GM19438 (cell line): ENCODE measurements at regions not wholly inside any gene's neighbourhood (a gene's known extent, or its start where the extent isn't known, plus 50 kb on each side); places are given as distances from the start of the nearest gene placed in this dataset.
"Not testable (repeated sequence)": the region's sequence is repeated elsewhere in the genome, so short reads cannot be mapped to it uniquely, and the experiment has no call there.

Experiments used
- ATAC-seq: cut with Tn5 transposase; IDR thresholded peaks from one replicate; pipeline ENCODE4 v1.9.1; 2021; ENCODE audit warnings: low read depth; ENCODE audit not compliant: unreplicated experiment

DNA sequence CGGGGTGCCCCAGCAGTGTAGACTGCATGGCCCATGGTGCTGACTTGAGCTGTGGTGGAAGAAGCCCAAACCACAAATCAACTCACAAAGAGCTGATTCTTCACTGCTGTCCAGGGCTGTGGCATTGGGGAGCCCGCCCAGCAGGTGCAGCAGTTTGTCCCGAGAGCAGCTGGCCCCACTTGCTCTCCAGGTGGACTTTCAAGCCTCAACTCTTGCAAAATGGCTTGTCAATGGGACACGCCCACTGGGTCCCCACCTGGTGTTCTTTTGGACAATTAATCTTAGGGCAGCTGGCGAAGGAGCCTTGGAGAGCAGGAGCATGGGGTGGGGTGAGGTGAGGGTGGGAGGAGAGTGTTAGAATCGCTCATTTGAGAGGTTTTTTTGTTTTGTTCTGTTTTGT lies 117.9 kb downstream of the MYCN start:
- ATAC-seq, result no peak

DNA sequence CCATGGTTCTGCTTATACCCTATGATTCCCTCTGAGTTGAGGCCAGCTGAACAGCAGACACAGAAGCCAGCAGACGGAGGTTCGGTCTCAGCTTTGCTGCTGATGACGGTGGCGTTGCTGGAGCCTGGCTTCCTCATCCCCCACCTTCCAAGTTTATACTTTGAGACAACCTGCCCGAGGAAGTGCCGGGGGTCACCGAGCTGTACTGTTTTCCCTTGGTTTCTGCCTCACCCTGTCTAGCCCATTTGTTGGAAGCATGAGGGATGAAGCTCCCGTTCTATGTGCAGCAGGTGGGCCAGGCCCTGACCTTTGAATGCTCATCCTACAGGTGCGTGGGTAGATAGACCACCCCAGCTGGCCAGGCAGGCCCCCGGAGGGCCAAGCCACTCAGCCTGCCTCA lies 117.3 kb downstream of the MYCN start:
- no peak for ATAC-seq

DNA sequence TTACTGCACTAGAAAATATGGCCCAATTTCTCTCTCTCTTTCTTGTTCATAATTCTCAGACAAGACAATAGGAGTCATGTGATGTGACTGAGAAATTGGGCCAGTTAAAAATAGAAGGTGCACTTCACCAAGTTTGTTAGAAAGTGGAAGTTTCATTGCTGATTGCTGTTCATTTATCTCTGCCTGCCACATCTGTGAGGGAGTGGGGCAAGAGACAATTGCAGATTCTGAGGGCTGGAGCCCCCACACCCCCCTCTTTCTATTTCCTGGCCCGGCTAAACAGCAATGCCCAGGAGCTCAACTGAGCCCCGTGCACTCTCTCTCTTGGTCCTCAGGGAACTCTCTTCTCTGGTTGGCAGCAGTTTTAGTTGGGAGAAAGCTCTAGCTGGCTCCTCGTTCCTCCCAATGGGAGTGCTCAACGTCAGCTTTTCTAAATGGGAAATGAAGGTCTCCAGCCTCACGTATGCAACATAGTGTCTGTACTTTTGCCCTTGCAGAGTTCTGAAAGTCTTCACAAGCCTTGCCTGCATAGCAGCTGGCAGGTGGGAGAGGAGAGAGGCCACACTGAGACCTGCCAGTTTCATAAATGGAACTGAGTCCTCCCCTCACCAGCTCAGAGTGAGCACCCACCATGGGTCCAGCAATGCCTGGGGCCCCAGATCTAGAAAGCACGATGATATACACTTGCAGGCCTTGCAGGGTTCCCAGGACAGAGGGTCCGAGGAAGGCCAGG lies 115.7 kb downstream of the MYCN start:
- peak; percentile 91 for ATAC-seq

DNA sequence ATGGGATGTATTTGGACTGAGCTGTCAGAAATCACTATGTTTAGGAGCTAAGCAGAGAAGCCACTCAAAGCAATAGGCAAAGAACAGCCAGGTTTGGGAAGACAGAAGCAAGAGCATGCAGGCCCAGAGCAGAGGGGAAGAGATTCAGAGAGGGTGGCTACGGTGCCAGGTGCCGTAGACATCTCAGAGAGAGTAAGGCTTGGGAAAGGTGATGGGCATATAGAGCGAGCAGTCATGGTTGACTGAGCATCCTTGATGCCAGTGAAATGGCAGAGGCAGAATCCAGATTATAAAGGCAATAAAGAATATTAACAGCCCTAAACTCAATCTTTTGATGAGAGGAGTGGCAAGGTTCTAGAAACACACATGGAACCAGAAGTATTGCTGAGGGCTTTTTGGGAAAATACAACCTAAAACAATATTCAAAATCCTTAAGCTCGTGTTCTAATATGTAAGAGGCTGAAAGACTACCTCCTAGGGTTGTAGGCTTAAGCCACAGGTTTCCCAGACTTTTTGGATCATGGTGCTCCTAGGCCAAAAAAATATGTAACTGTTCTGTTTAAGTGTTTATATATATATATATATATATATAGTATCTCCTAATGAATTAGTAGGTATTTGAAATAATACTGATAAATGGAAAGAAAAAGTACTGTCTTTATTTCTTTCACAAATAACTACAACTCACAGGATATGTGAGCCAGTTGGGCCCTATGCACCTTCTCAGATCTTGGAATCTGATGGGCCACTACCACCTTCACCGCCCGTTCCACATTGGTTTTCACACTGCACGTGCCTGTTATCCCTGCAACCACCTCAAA lies 113.3 kb downstream of the MYCN start:
- no peak for ATAC-seq

DNA sequence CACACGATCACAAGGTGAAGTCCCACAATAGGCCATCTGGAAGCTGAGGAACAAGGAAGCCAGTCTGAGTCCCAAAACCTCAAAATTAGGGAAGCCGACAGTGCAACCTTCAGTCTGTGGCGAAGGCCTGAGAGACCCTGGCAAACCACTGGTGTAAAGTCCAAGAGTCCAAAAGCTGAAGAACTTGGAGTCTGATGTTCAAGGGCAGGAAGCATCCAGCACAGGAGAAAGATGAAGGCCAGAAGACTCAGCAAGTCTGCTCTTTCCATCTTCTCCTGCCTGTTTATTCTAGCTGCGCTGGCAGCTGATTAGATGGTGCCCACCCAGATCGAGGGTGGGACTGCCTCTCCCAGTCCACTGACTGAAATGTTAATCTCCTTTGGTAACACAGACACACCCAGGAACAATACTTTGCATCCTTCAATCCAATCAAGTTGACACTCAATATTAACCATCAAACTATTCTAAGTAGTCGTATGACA lies 112.3 kb downstream of the MYCN start:
- ATAC-seq, result not testable (repeated sequence)

DNA sequence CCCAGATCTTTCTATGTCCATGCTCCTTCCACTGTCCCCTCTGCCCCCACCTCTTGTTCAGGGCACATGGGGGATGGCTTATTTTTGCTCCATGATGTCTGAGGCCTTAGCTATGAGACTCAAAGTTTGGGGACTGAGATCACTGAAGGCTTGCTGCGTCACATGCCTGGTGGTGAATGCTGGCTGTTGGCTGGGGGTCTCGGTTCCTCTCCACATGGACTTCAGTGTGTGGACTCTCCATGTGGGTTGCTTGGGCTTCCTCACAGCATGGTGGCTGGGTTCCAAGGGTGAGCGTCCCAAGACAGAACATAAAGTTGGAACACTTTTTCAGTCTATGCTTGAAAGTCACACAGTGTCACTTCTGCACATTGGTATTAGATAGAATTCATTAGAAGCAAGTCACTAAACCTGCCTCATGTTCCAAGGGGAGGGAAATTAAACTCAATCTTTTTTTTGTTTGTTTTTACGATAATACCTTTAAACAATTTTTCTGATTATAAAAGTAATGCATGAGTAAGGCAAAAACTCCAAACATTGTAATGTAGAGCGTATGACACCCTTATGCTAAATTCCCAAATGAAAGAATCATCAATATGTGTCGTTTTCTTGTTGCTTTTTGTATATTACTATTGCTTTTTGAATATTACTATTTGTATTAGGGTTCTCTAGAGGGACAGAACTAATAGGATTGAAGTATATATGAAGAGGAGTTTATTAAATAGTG lies 111.7 kb downstream of the MYCN start:
- no peak for ATAC-seq

DNA sequence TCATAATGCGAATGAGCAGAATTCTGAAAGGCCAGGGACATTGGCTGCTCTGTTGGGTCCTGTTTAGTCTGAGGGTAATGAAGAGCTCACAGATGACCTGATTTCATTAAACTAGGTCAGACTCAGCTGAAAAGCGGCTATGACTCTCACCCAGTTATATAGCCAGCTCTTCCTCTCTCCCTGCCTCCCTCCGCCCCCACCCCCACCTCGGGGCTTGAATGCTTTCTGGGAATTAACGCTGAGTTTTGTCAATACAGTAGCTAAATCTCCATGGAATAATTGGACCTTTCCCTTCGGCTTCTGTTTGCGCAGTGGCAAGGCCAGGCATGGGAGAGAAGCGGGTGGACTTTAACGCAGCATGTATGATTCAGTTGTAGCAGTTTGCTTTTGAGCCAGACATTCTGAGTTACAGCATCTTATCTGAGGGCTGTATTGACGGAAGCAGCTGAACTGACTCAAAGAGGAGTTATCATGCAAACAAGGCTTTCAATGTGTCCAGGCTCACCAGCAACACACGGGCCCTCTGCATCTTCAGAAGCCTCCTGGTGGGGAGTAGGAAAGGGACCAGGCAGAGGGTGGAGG lies 110.6 kb downstream of the MYCN start:
- no peak for ATAC-seq

DNA sequence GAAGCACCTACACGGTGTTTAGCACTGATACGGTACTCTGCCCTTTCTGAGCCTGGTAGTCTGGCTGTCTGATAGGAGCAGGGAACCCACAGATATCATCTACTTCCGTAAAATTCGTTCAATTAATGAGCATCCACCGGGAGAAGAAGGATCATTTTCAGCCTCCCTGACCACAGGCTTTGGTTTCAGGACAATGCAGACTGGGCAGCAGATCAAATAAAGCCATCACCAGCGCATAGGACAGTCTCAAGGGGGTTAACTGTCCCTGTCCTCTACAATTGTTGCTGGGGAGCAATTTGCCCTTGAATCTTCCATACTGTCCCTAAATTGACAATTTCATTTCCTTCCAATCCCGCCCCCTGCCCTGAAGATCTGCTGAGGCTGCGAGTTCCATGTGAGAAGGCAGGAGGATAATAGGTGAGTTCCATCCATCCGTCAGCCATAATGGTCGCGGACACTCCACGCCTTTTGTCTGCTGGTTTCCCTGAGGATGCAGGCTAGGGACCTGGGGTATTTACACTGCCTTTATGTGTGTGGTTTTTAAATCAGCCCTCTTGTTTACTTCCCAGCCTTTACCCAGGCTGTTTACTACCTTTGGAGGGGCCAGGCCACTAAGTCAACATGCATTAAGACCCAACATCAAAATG lies 110.0 kb downstream of the MYCN start:
- no peak for ATAC-seq

DNA sequence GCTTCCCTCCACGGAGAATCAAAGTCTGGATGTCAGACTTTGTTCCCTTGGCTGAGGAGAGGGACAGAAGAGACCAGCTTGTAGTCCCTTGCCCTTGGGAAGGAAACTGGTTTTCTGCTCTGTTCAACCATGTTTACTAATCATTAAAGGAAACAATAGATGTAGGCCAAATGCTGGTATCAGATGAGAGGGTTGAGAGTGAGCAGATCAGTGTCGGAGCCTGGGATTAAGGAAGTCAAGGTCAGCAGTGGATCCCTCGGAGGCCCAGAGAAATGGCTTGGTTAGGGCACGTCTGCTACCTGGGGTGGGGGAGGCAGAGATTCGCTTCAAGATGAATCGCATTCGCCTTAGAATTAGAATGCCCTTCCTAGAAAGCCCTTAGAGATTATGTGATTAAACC lies 109.1 kb downstream of the MYCN start:
- no peak for ATAC-seq

DNA sequence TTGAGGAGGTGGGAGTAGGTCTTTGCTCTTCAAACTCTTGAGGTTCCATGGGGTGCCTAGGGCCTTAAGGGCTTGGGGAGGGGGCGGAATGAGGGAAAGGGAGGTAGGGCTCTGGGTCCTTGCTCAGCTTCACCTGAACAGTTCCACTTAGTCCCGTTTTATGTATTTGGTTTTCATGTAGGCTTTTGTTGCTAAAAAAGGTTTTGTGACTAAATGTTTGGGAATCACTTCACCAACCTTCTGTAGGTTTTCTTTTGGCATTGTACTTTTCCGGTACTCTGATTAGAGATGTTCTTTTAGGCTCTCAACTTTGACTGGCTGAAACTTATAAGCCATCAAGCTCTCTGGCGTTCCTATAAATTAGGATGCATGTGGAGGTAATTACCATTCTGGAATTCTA lies 108.1 kb downstream of the MYCN start:
- ATAC-seq, result no peak

DNA sequence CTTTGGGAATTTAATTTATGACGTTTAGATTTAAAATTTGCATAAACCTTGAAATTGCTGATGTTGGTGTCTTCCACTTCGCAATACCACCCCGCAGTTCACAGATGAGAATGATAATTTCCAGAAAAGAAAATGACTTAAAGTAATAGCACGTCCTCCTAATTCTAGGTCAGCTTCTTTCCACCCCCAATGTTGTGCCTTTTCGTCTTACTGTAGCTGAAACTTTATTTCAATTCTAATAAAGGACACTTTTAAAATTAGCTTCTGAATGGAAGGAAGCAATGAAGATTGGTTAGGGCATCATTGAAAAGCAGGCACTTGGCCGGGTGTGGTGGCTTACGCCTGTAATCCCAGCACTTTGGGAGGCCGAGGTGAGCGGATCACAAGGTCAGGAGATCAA lies 107.4 kb downstream of the MYCN start:
- ATAC-seq, result no peak

DNA sequence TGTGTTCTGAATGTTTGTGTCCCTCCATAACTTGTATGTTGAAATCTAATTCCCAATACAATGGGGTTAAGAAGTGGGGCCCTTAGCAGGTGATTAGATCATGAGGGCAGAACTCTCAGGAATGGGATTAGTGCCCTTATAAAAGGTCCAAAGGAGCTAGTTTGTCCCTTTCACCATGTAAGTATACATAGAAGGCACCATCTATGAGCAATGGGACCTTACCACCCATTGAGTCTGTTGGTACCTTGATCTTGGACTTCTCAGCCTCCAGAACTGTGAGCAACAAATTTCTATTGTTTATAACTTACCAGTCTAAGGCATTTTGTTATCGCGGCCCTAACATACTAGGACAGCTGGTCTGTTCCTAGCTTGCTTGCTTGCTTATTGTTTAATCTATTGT lies 106.3 kb downstream of the MYCN start:
- ATAC-seq, result no peak

DNA sequence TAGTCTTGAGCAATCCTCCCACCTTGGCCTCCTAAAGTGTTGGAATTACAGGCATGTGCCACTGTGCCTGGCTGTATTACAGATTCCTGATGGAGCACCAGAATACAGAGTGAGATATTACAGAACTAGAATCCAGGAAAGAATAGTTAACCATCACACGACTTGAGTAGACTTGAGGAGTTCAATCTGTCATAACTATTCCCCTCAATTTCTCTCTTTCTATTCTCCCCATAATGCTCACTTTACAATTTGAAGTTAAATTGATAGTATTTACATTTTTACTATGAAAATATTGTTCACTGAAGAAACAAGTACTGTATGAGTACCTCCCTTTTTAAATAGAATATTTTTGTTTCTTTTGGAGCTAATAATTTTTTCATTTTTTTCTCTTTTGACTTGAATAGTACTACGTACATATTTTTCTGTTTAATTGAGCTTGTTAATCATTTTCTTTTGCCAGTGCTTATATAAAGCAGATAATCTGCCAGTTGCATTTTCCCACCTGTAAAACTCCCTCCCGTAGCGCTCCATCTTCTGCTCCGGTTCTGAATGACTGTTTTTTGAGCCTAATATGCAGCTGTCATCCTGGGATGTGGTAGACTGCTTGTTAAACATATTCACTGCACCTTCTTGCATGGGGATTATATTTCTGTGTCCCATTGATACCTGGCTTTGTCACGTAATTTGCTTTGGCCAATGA lies 105.5 kb downstream of the MYCN start:
- ATAC-seq, result no peak

DNA sequence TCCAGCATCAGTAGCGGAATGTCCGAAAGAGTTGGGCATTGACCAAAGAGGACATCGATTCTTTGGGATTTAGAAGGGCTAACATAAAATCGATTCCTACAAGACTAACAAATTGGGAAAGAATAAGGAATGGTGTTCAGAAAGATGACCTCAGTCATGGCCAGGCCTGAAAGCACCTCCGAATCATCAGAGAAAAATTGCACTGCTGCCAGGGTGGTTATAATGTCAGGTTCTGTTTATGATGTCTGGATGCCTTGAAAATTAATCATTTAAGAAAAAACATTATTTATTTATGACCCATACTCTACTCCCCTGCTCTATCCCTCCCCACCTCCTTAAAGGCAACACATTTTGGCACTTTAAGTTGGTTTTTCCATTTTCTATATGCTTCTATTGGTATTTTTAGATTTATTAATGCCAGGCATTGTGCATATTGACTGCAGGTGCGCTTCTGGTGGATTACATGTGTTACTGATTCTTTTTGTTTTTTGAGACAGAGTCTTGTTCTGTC lies 104.7 kb downstream of the MYCN start:
- no peak for ATAC-seq

DNA sequence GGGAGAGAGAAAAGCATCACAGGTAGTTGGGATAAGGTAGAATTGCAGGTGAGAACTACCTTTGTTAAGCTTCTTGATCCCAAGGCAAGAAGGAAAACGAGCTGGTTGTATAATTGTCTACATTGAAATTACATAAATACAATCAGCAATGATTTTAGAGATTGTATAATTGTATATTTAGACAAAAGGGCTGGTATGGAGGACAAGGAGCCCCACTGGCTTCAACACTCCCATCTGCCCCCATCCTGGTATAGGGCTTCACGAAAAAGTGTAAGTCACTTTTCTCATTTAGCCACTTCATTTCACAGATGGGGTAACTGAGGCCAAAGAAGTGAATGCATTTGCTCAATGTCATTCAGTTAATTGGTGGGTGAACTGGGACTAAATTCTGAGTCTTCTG lies 103.3 kb downstream of the MYCN start:
- no peak for ATAC-seq

DNA sequence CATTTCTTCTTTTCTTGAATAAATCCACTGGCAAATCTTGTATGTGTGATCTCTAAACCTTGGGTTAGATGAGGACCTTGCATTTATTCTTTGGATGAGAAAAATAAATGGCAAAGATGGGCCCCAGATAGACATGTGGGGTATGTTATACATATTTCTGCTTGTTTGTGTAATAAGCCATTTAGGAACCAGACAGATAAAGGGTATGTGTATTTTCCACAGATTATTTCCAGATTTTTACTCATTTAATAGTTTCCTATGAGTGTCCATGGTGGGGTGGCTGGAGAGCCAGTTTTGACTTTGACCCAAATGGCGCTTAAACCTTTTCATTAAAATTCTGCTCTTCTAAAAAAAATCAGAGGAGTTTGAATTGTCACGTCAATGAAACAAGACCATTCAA lies 102.8 kb downstream of the MYCN start:
- ATAC-seq, result no peak

DNA sequence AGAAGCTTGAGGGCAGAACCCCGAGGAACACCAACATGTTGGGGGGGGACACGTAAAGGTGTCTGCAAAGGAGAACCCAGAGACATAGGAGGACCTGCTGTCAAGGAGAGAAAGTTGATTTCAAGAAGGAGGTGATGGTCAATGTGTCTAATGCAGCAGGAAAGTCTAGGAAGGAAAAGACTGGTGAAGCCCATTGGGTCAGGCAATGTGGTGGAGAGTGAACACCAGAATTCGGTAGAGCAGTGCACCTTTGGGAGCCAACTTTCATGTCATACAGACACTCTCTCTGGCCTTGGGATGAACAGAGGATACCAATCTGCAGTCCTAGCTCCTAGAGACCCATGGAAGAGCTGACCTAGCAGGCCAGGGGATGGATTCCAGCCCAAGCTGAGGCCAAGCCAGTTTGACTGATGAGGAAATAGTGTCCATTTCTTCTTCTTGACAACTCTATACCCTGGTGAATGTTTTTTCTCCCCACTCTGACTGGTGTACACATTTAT lies 101.9 kb downstream of the MYCN start:
- ATAC-seq, result no peak

DNA sequence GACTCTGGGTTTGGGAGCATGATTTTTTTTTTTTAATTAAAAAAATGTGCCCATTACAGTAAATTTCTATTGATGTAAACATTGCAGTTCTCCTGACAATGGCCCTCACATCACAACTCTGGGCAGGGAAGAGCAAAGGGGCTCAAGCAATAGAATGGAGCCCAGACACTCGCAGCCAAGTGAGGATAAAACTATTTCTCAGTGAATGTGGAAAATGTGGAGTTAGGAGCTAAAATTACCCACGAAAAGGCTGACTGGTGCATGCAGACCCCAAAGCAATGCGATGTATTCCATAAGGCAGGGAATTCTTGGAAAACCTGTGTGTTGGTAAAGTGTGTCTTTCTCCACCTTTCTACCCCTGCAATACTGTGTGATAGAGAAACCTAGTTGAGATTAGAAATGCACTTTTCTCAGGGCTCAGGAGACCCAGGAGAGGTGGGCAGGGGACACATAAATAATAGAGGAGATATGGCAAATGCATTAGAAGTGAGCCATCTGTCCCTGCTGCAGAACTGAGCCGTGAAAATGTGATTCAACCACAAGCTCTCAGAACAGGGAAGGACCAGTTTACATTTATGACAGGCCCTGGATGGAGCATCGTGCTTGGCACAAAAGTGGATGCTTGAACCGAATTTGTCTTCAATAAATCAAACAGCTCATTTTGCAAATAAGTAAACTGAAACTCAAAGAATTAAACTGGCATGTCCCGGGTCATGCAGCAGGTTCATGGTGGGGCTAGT lies 100.1 kb downstream of the MYCN start:
- ATAC-seq, result no peak

DNA sequence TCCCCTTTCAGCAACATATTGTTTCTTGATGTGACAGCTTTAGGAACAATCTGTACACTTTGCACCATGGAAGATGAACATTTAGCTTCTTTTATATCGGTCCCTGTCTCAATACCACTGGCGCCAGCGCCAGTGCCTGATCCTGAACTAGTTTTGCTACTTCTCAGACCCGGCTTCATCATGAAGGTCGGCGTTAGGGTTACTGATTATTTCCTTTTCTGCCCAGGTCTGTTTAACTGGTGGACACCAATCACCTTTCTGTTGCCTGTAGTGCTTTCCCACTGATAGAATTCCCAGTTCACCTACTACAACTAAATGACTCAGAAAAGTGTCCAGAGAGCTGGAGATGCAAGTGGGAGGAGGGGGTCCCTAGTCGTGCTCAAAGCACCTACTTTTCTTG lies 99.5 kb downstream of the MYCN start:
- no peak for ATAC-seq
